MM.1S (cell line): ENCODE measurements at regions not wholly inside any gene's neighbourhood (a gene's known extent, or its start where the extent isn't known, plus 50 kb on each side); places are given as distances from the start of the nearest gene placed in this dataset.

Experiments used
- DNase-seq: peaks from one replicate; pipeline ENCODE4 v3.0.0-alpha.2; 2015
- H2AFZ ChIP-seq: fragments of 300-600 bp; sonication (generic); 2 replicates; pipeline ENCODE4 v1.6.0; 2016; ENCODE audit warnings: antibody characterized with exemption, low read length
- H3F3A ChIP-seq: fragments of 300-600 bp; sonication (generic); 2 replicates; pipeline ENCODE4 v1.6.1; 2016; ENCODE audit warnings: mild to moderate bottlenecking, antibody characterized with exemption, low read length, moderate library complexity, mixed read lengths; ENCODE audit not compliant: insufficient read depth
- H3K27ac ChIP-seq: fragments of 300-600 bp; sonication (generic); 2 replicates; pipeline ENCODE4 v1.5.1; 2016; ENCODE audit warnings: mild to moderate bottlenecking, low read length
- H3K27me3 ChIP-seq: fragments of 300-600 bp; sonication (generic); replicated peaks from 2 replicates; pipeline ENCODE4 v1.6.0; 2016; ENCODE audit warnings: low read length; ENCODE audit not compliant: insufficient read depth
- H3K36me3 ChIP-seq: fragments of 300-600 bp; sonication (generic); replicated peaks from 2 replicates; pipeline ENCODE4 v1.6.1; 2016; ENCODE audit warnings: mild to moderate bottlenecking, low read length, mixed read lengths; ENCODE audit not compliant: insufficient read depth
- H3K4me1 ChIP-seq: fragments of 300-600 bp; sonication (generic); 2 replicates; pipeline ENCODE4 v1.6.1; 2016; ENCODE audit warnings: low read length, mixed read lengths
- H3K4me2 ChIP-seq: fragments of 300-600 bp; sonication (generic); 2 replicates; pipeline ENCODE4 v1.6.0; 2016; ENCODE audit warnings: low read depth, low read length
- H3K4me3 ChIP-seq: fragments of 300-600 bp; sonication (generic); 2 replicates; pipeline ENCODE4 v1.5.1; 2016; ENCODE audit warnings: low read length, mixed read lengths
- H3K79me2 ChIP-seq: fragments of 300-600 bp; sonication (generic); 2 replicates; pipeline ENCODE4 v1.6.1; 2016; ENCODE audit warnings: mixed run types, low read length, mixed read lengths
- H3K9ac ChIP-seq: fragments of 300-600 bp; sonication (generic); 2 replicates; pipeline ENCODE4 v1.6.1; 2016; ENCODE audit warnings: low read length, mixed read lengths
- H3K9me2 ChIP-seq: fragments of 300-600 bp; sonication (generic); replicated peaks from 2 replicates; pipeline ENCODE4 v1.6.1; 2016; ENCODE audit warnings: mild to moderate bottlenecking, low read length, mixed read lengths; ENCODE audit not compliant: insufficient read depth
- H3K9me3 ChIP-seq: fragments of 300-600 bp; sonication (generic); replicated peaks from 2 replicates; pipeline ENCODE4 v1.6.1; 2016; ENCODE audit warnings: mild to moderate bottlenecking, low read length, mixed read lengths; ENCODE audit not compliant: insufficient read depth
- H4K20me1 ChIP-seq: fragments of 300-600 bp; sonication (generic); 2 replicates; pipeline ENCODE4 v1.6.1; 2016; ENCODE audit warnings: mild to moderate bottlenecking, low read length, moderate library complexity, mixed read lengths; ENCODE audit not compliant: insufficient read depth
- EZH2 ChIP-seq: fragments of 300-600 bp; sonication (generic); optimal IDR thresholded peaks from 2 replicates; pipeline ENCODE3; 2017; ENCODE audit warnings: low read depth, mild to moderate bottlenecking, antibody characterized with exemption, low read length, mixed read lengths
- EZH2phosphoT487 ChIP-seq: fragments of 300-600 bp; sonication (generic); IDR thresholded peaks from 2 replicates; pipeline ENCODE4 v1.6.1; 2018; ENCODE audit warnings: antibody characterized with exemption, low read length
- TF ChIP-seq, protein P1 (sequence below): fragments of 300-600 bp; sonication (generic); IDR thresholded peaks from 2 replicates; pipeline ENCODE4 v1.5.1; 2016; ENCODE audit warnings: antibody characterized with exemption, low read length, mixed read lengths

DNA sequence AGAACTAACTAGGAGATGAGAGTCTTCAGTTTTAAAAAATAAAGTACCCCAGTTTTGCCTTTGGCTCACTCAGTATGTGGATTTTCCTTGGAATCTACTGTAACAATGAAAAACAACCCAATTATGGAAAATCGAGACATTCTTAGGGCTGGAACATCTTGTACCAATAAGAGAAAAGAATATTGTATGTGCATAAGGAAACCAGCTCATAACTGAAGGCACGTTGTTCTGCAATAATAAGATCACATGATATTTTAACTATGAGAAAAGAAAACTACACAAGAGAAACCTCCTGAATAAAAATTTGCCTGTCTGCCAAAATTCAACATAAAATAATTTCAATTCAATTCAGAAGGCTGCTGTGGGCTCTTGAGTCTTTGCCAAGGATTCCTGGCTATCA lies 261.8 kb upstream of the EDNRA start:
- Histone ChIP-seq H3K9me2 (no peaks in the 10 kb centered on the region), H3K4me2 (no peak overlapping the region), H3K36me3 (no peaks in the 10 kb centered on the region), H3K79me2 (no peaks in the 10 kb centered on the region), H3K9me3 (no peaks in the 10 kb centered on the region), H3F3A (no peaks in the 10 kb centered on the region), H4K20me1 (no peaks in the 10 kb centered on the region), H3K27ac (no peak overlapping the region), H3K27me3 (no peaks in the 10 kb centered on the region), H3K9ac (no peak overlapping the region), H3K4me1 (no peaks in the 10 kb centered on the region), H3K4me3 (no peak overlapping the region), H2AFZ (no peak overlapping the region)
- no peak for DNase-seq
- TF ChIP-seq, protein P1, sequence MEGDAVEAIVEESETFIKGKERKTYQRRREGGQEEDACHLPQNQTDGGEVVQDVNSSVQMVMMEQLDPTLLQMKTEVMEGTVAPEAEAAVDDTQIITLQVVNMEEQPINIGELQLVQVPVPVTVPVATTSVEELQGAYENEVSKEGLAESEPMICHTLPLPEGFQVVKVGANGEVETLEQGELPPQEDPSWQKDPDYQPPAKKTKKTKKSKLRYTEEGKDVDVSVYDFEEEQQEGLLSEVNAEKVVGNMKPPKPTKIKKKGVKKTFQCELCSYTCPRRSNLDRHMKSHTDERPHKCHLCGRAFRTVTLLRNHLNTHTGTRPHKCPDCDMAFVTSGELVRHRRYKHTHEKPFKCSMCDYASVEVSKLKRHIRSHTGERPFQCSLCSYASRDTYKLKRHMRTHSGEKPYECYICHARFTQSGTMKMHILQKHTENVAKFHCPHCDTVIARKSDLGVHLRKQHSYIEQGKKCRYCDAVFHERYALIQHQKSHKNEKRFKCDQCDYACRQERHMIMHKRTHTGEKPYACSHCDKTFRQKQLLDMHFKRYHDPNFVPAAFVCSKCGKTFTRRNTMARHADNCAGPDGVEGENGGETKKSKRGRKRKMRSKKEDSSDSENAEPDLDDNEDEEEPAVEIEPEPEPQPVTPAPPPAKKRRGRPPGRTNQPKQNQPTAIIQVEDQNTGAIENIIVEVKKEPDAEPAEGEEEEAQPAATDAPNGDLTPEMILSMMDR: no peak
- TF ChIP-seq EZH2 (no peak), EZH2phosphoT487 (no peak)

DNA sequence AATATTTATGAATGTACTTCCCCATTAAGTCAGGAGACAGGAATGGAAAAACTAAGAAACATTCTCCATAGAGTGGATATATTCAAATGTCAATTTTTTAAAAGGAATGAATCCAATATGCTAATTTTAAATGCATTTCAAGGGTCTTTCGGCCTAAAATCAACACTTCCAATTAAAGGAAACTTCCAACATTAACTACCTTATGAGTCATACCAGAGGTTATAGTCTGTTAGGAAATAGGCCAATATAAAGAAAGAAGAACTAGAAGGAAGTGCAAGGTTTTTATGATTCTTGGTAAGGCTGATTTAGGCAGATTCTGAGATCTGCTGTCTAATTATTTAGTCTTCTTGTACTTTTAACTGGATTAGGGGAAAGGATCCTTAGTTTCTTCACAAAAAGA lies 260.1 kb upstream of the EDNRA start:
- Histone ChIP-seq H3K27me3 (no peaks in the 10 kb centered on the region), H3F3A (no peaks in the 10 kb centered on the region), H4K20me1 (no peaks in the 10 kb centered on the region), H3K4me2 (no peak overlapping the region), H3K79me2 (no peaks in the 10 kb centered on the region), H2AFZ (no peak overlapping the region), H3K4me3 (no peak overlapping the region), H3K9me3 (no peaks in the 10 kb centered on the region), H3K4me1 (no peaks in the 10 kb centered on the region), H3K36me3 (no peaks in the 10 kb centered on the region), H3K9me2 (no peaks in the 10 kb centered on the region), H3K27ac (no peak overlapping the region), H3K9ac (no peak overlapping the region)
- TF ChIP-seq EZH2phosphoT487 (no peak), EZH2 (no peak)
- TF ChIP-seq, protein P1: no peak
- DNase-seq: no peak

DNA sequence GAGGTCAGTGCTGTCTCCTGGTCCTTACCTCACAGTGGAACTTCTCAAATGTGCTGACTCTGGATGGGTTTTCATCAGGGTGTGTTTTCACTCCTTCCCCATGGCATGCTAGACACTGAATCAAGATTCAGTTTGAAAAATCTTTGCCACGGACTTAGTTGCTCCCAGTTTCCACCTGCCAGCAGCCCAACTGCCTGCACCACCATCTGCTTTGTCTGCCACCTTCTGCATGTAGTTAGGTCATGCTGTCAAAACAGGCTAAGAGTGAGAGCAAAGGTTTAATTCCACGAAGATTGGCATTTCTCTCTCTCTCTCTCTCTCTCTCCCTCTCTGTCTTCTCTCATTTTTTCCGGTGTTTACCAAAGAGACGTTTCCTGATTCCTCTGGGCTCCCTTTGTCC lies 258.0 kb upstream of the EDNRA start:
- no peak overlapping the region for H3K27ac ChIP-seq
- no peak for DNase-seq
- no peaks in the 10 kb centered on the region for H4K20me1 ChIP-seq
- H3K4me1 ChIP-seq: no peaks in the 10 kb centered on the region
- H3K9ac ChIP-seq: no peak overlapping the region
- no peaks in the 10 kb centered on the region for H3K79me2 ChIP-seq
- H3K36me3 ChIP-seq: no peaks in the 10 kb centered on the region
- H3F3A ChIP-seq: no peaks in the 10 kb centered on the region
- H2AFZ ChIP-seq: no peak overlapping the region
- H3K4me3 ChIP-seq: no peak overlapping the region
- no peak overlapping the region for H3K4me2 ChIP-seq
- no peaks in the 10 kb centered on the region for H3K27me3 ChIP-seq
- TF ChIP-seq EZH2: no peak
- TF ChIP-seq EZH2phosphoT487: no peak
- TF ChIP-seq, protein P1: no peak
- no peaks in the 10 kb centered on the region for H3K9me3 ChIP-seq
- H3K9me2 ChIP-seq: no peaks in the 10 kb centered on the region
